Esophagus muscularis mucosa (tissue), 4 donors: ENCODE measurements at regions not wholly inside any gene's neighbourhood (a gene's known extent, or its start where the extent isn't known, plus 50 kb on each side); places are given as distances from the start of the nearest gene placed in this dataset.

Source experiments
- DNase-seq: peaks from one replicate; pipeline ENCODE4 v3.0.0-alpha.2; 2017; ENCODE audit errors: extremely low spot score
- H3K27ac ChIP-seq, 4 donors: fragments of 200-600 bp; sonication (generic); replicated peaks in 1 of 4; 1 replicate in 3 of 4; 2 replicates in 1 of 4; pipeline ENCODE4 v1.5.1; 2016 to 2019; ENCODE audit warnings: mild to moderate bottlenecking in 1 of 4
- H3K27me3 ChIP-seq, 4 donors: fragments of 200-600 bp; sonication (generic); one replicate each; pipeline versions ENCODE4 v1.5.1 to v1.6.0; 2016 to 2019
- H3K36me3 ChIP-seq, 4 donors: fragments of 200-600 bp; sonication (generic); one replicate each; pipeline ENCODE4 v1.5.1; 2016 to 2019
- H3K4me1 ChIP-seq, 4 donors: fragments of 200-600 bp; sonication (generic); one replicate each; pipeline ENCODE4 v1.5.1; 2016 to 2019
- H3K4me3 ChIP-seq, 4 donors: fragments of 200-600 bp; sonication (generic); 1 replicate in 2 of 4; 2 replicates in 2 of 4; pipeline ENCODE4 v1.5.1; 2016 to 2019; ENCODE audit warnings: mild to moderate bottlenecking in 4 of 4, moderate library complexity in 1 of 4
- H3K9me3 ChIP-seq, 4 donors: fragments of 200-600 bp; sonication (generic); 1 replicate in 3 of 4; 2 replicates in 1 of 4; pipeline ENCODE4 v1.5.1; 2016 to 2019
- CTCF ChIP-seq, 3 experiments: fragments of 200-600 bp in 2 of 3; fragments of 450-650 bp in 1 of 3; sonication (generic) in 2 of 3; IDR thresholded peaks; one replicate each; pipeline ENCODE4 v1.5.1; 2017 to 2019; ENCODE audit warnings: antibody characterized with exemption in 3 of 3, mild to moderate bottlenecking in 2 of 3, moderate library complexity in 1 of 3
- EP300 ChIP-seq: sonication (generic); formaldehyde crosslinking; IDR thresholded peaks from one replicate; pipeline ENCODE4 v1.6.1; 2017; ENCODE audit warnings: antibody characterized with exemption
- POLR2A ChIP-seq: fragments of 450-650 bp; IDR thresholded peaks from one replicate; pipeline ENCODE4 v1.6.1; 2017; ENCODE audit warnings: antibody characterized with exemption, moderate library complexity, mild to moderate bottlenecking, low read depth
- POLR2AphosphoS5 ChIP-seq, 2 donors: sonication (generic); formaldehyde crosslinking; IDR thresholded peaks; one replicate each; pipeline ENCODE4 v1.6.1; 2017; ENCODE audit warnings: antibody characterized with exemption in 2 of 2
- WGBS: methylation state at CpG from one replicate; pipeline ENCODE4 v1.1.5; 2018; 5-methylcytosine and 5-hydroxymethylcytosine counted together
- intact Hi-C: fragments of 100-400 bp; cut with DNase I; formaldehyde crosslinking; loops from one replicate; pipeline ENCODE4 v1.15.1; 2023

DNA sequence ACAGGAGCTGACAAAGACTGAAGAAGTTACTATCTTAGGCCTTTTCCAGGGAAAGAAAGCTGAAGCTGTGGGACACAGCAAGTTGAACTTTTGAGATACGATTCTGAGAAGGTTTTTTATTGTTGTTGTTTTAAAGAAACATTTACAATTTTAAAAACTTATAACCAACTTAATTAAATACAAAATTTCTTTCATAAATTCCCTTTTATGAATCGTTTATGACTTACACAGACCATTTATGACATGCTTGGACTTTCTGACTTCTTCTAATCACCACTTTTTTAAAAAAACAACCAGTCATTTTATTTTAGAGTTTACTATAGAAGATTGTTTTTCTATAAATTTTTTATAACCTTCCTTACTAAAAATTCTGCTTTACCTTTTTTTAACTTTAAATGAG, 68.7 kb downstream of the DHRS2 start:
- no peak for DNase-seq
- intact Hi-C loops: no loop called here
- Histone ChIP-seq H3K4me1 (no peaks in the 10 kb centered on the region), H3K27me3 (no peaks in the 10 kb centered on the region), H3K27ac (no peak overlapping the region), H3K36me3 (no peaks in the 10 kb centered on the region), H3K4me3 (no peak overlapping the region), H3K9me3 (no peaks in the 10 kb centered on the region)
- no peak for TF ChIP-seq POLR2AphosphoS5 (IDR thresholded peaks at IDR 0.05)
- TF ChIP-seq EP300: no peak
- TF ChIP-seq POLR2A: no peak
- TF ChIP-seq CTCF (IDR thresholded peaks at IDR 0.05): no peak
- 58% methylated on average over 2 of the region's 2 CpGs for WGBS

GRCh38 chr14:23707415-23707814, 71.3 kb downstream of the DHRS2 start:
- H3K4me3 ChIP-seq: no peak overlapping the region
- no peaks in the 10 kb centered on the region for H3K27me3 ChIP-seq
- no peak for TF ChIP-seq POLR2AphosphoS5 (IDR thresholded peaks at IDR 0.05)
- TF ChIP-seq EP300: no peak
- TF ChIP-seq POLR2A: no peak
- TF ChIP-seq CTCF (IDR thresholded peaks at IDR 0.05): no peak
- H3K9me3 ChIP-seq: no peaks in the 10 kb centered on the region
- H3K27ac ChIP-seq: no peak overlapping the region
- no peaks in the 10 kb centered on the region for H3K4me1 ChIP-seq
- intact Hi-C loops: no loop called here
- no peak for DNase-seq
- no peaks in the 10 kb centered on the region for H3K36me3 ChIP-seq
- WGBS: 77% methylated on average over 5 of the region's 5 CpGs

GRCh38 chr14:23708343-23708742, 72.2 kb downstream of the DHRS2 start:
- no peak overlapping the region for H3K4me3 ChIP-seq
- TF ChIP-seq EP300: no peak
- H3K27me3 ChIP-seq: no peaks in the 10 kb centered on the region
- WGBS: 90% methylated on average over 4 of the region's 4 CpGs
- intact Hi-C loops: no loop called here
- no peaks in the 10 kb centered on the region for H3K36me3 ChIP-seq
- no peak overlapping the region for H3K27ac ChIP-seq
- no peaks in the 10 kb centered on the region for H3K9me3 ChIP-seq
- H3K4me1 ChIP-seq: no peaks in the 10 kb centered on the region
- peak; percentile 62 for DNase-seq

DNA sequence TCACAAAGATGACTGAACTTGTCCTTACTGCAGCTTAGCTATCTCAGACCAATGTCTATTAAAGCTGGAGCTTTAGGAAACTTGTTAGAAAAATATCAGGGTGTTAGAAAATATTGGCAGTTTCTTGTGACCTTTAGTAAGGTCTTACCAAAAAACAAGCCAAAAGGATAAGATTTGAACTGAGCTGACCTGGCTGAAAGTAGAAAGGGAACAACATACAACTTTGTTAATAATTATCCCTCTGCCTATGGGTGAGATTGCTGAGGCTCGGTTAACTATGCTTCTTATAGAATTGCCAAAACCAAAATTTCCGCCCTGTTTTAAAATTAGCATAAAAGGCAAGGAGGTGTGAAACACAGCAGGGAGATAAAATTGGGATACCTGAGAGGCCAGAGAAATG, 73.8 kb downstream of the DHRS2 start:
- Histone ChIP-seq H3K27me3 (no peaks in the 10 kb centered on the region), H3K9me3 (no peaks in the 10 kb centered on the region), H3K36me3 (no peaks in the 10 kb centered on the region), H3K4me1 (no peaks in the 10 kb centered on the region), H3K27ac (no peak overlapping the region), H3K4me3 (no peak overlapping the region)
- WGBS: 63% methylated on average over 2 of the region's 2 CpGs
- no peak for DNase-seq
- TF ChIP-seq EP300 (no peak), CTCF (IDR thresholded peaks at IDR 0.05) (no peak), POLR2A (no peak), POLR2AphosphoS5 (IDR thresholded peaks at IDR 0.05) (no peak)
- intact Hi-C loops: no loop called here

DNA sequence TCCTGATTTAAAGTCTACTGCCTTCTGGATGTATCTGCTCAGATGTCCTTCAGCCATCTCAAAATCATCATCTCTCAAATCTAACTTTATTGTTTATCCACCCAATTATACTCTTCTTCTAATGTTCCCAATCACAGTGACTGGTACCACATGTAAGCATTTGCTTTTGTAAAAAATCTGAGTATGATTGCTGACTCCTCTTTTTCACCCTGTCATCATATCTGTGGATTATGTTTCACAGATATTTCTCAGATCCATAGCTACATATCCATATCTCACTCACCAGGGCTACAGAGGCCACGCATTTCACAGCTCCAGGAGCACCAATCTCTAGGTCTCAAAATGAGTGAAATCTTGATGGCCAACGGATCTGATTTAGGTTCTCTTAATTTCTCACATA, 76.1 kb downstream of the DHRS2 start:
- intact Hi-C loops: no loop called here
- 76% methylated on average over 2 of the region's 2 CpGs for WGBS
- no peaks in the 10 kb centered on the region for H3K27me3 ChIP-seq

More for the DNA sequence above, 76.1 kb downstream of the DHRS2 start:
- no peaks in the 10 kb centered on the region for H3K9me3 ChIP-seq
- no peak for DNase-seq
- H3K27ac ChIP-seq: no peak overlapping the region
- TF ChIP-seq EP300 (no peak), POLR2AphosphoS5 (IDR thresholded peaks at IDR 0.05) (no peak), CTCF (IDR thresholded peaks at IDR 0.05) (no peak), POLR2A (no peak)
- no peak overlapping the region for H3K4me3 ChIP-seq
- H3K4me1 ChIP-seq: no peaks in the 10 kb centered on the region
- no peaks in the 10 kb centered on the region for H3K36me3 ChIP-seq
